Testis (tissue), 2 donors: ENCODE measurements at regions not wholly inside any gene's neighbourhood (a gene's known extent, or its start where the extent isn't known, plus 50 kb on each side); places are given as distances from the start of the nearest gene placed in this dataset.

Experiments
- CTCF ChIP-seq, 3 experiments: fragments of 450-650 bp in 2 of 3; fragments of 200-600 bp in 1 of 3; sonication (generic) in 1 of 3; IDR thresholded peaks; one replicate each; pipeline ENCODE4 v1.5.1; 2016 to 2019; ENCODE audit warnings: antibody characterized with exemption in 3 of 3, mild to moderate bottlenecking in 2 of 3, moderate library complexity in 1 of 3
- POLR2A ChIP-seq: fragments of 450-650 bp; IDR thresholded peaks from one replicate; pipeline ENCODE4 v1.6.1; 2017; ENCODE audit warnings: antibody characterized with exemption, mild to moderate bottlenecking, moderate library complexity

- TF ChIP-seq CTCF (IDR thresholded peaks at IDR 0.05) (no peak), POLR2A (no peak)
Observed at GRCh38 chr10:9895981-9896380, 1121.7 kb upstream of the CELF2 start.
